SK-N-SH (cell line): ENCODE measurements at regions not wholly inside any gene's neighbourhood (a gene's known extent, or its start where the extent isn't known, plus 50 kb on each side); places are given as distances from the start of the nearest gene placed in this dataset.

Experiments
- CTCF ChIA-PET: fragments of 300-600, 350-600 bp; formaldehyde crosslinking; extraction: SDS; loops from one replicate; lab custom pipeline; 2021; lab: Yijun Ruan, JAX
- POLR2A ChIA-PET: fragments of 350-600 bp; sonication (Branson Sonifier 250); formaldehyde crosslinking; extraction: SDS; loops from one replicate; lab custom pipeline; 2020; ENCODE audit warnings: antibody characterized with exemption, inconsistent platforms; lab: Yijun Ruan, JAX
- DNase-seq: peaks from one replicate; pipeline ENCODE4 v3.0.0; 2012
- H2AFZ ChIP-seq: fragments of 200-600 bp; sonication (generic); 2 replicates; pipeline ENCODE4 v1.8.1; 2016; ENCODE audit warnings: antibody characterized with exemption, mild to moderate bottlenecking, low read depth
- H3F3A ChIP-seq: fragments of 200-600 bp; sonication (generic); replicated peaks from 2 replicates; pipeline ENCODE3; 2016; ENCODE audit warnings: antibody characterized with exemption, mild to moderate bottlenecking; ENCODE audit not compliant: insufficient read depth
- H3K27ac ChIP-seq, 2 experiments: fragments of 200-500 bp in 1 of 2; fragments of 200-600 bp in 1 of 2; sonication (Bioruptor generic) in 1 of 2; sonication (generic), shearing (Covaris generic) in 1 of 2; 2 replicates each; pipeline versions ENCODE4 v1.5.1 to v1.6.1; 2014 to 2016; ENCODE audit warnings: low read depth in 2 of 2, inconsistent platforms in 1 of 2, low read length in 1 of 2, mild to moderate bottlenecking in 1 of 2, mixed read lengths in 1 of 2
- H3K27me3 ChIP-seq: fragments of 200-600 bp; sonication (generic), shearing (Covaris generic); 2 replicates; pipeline ENCODE4 v1.6.1; 2016; ENCODE audit warnings: mixed run types; ENCODE audit not compliant: insufficient read depth
- H3K36me3 ChIP-seq, 2 experiments: fragments of 200-500 bp in 1 of 2; fragments of 200-600 bp in 1 of 2; sonication (Bioruptor generic) in 1 of 2; sonication (generic) in 1 of 2; replicated peaks in 1 of 2; 2 replicates each; pipeline versions ENCODE3 to v1.5.1; 2014 to 2016; ENCODE audit warnings: low read length in 1 of 2, mild to moderate bottlenecking in 1 of 2; ENCODE audit not compliant: insufficient read depth in 2 of 2, control insufficient read depth in 1 of 2
- H3K4me1 ChIP-seq, 2 experiments: fragments of 200-500 bp in 1 of 2; fragments of 200-600 bp in 1 of 2; sonication (Bioruptor generic) in 1 of 2; sonication (generic), shearing (Covaris generic) in 1 of 2; 2 replicates each; pipeline versions ENCODE4 v1.5.1 to v1.6.1; 2014 to 2016; ENCODE audit warnings: low read depth in 1 of 2, low read length in 1 of 2, mixed run types in 1 of 2; ENCODE audit not compliant: insufficient read depth in 2 of 2, control insufficient read depth in 1 of 2
- H3K4me2 ChIP-seq: fragments of 200-600 bp; sonication (generic), shearing (Covaris generic); 2 replicates; pipeline ENCODE4 v1.6.1; 2017; ENCODE audit warnings: mixed run types
- H3K4me3 ChIP-seq, 2 experiments: fragments of 200-500 bp in 1 of 2; fragments of 200-600 bp in 1 of 2; sonication (Bioruptor generic) in 1 of 2; sonication (generic), shearing (Covaris generic) in 1 of 2; 2 replicates each; pipeline versions ENCODE4 v1.5.1 to v1.8.1; 2014 to 2016; ENCODE audit warnings: low read depth in 2 of 2, inconsistent platforms in 1 of 2, low read length in 1 of 2, mild to moderate bottlenecking in 1 of 2, mixed read lengths in 1 of 2, moderate library complexity in 1 of 2
- H3K79me2 ChIP-seq: fragments of 200-600 bp; sonication (generic); 2 replicates; pipeline ENCODE4 v1.8.1; 2017; ENCODE audit warnings: mild to moderate bottlenecking; ENCODE audit not compliant: insufficient read depth
- H3K9ac ChIP-seq: fragments of 200-600 bp; sonication (generic); 2 replicates; pipeline ENCODE4 v1.6.1; 2017; ENCODE audit warnings: mixed run types
- H3K9me2 ChIP-seq: fragments of 200-600 bp; sonication (generic); 2 replicates; pipeline ENCODE4 v1.6.1; 2017; ENCODE audit warnings: mixed run types
- H3K9me3 ChIP-seq: fragments of 200-600 bp; sonication (generic); 2 replicates; pipeline ENCODE4 v1.6.1; 2017; ENCODE audit warnings: mixed run types, mild to moderate bottlenecking, moderate library complexity
- H4K20me1 ChIP-seq: fragments of 200-600 bp; sonication (generic); 2 replicates; pipeline ENCODE4 v1.6.1; 2017; ENCODE audit warnings: mild to moderate bottlenecking, mixed run types; ENCODE audit not compliant: insufficient read depth
- ELF1 ChIP-seq: IDR thresholded peaks from 2 replicates; pipeline ENCODE4 v1.4.0; 2012
- EP300 ChIP-seq, 2 experiments: IDR thresholded peaks; 2 replicates each; pipeline versions ENCODE4 v1.4.0 to v1.6.1; 2012; ENCODE audit warnings: borderline replicate concordance in 1 of 2, low read depth in 1 of 2, low read length in 1 of 2
- FOSL2 ChIP-seq: IDR thresholded peaks from 2 replicates; pipeline ENCODE4 v1.4.0; 2012; ENCODE audit warnings: low read depth, mild to moderate bottlenecking, moderate library complexity, borderline replicate concordance
- FOXJ3 ChIP-seq: sonication (generic); formaldehyde crosslinking; IDR thresholded peaks from 2 replicates; pipeline ENCODE4 v1.5.1; 2020; ENCODE audit warnings: mild to moderate bottlenecking, missing genetic modification reagents
- FOXM1 ChIP-seq: IDR thresholded peaks from 2 replicates; pipeline ENCODE4 v1.4.0; 2012; ENCODE audit warnings: low read depth, mild to moderate bottlenecking
- GATA2 ChIP-seq: sonication (generic); formaldehyde crosslinking; IDR thresholded peaks from 2 replicates; pipeline ENCODE4 v1.5.0; 2020; ENCODE audit warnings: mild to moderate bottlenecking, missing genetic modification reagents
- IRF3 ChIP-seq: fragments of 150-350 bp; IDR thresholded peaks from 2 replicates; pipeline ENCODE4 v1.6.1; 2016; ENCODE audit warnings: mild to moderate bottlenecking, low read depth, low read length
- MXI1 ChIP-seq: IDR thresholded peaks from 2 replicates; pipeline ENCODE4 v1.6.1; 2012; ENCODE audit warnings: mild to moderate bottlenecking, low read depth, low read length, improper control_type of control experiment
- NRF1 ChIP-seq: IDR thresholded peaks from 2 replicates; pipeline ENCODE4 v1.6.1; 2012; ENCODE audit warnings: low read depth, mild to moderate bottlenecking, low read length
- RCOR1 ChIP-seq: fragments of 150-350 bp; IDR thresholded peaks from 2 replicates; pipeline ENCODE4 v1.6.1; 2017; ENCODE audit warnings: antibody characterized with exemption, low read length
- RFX5 ChIP-seq: IDR thresholded peaks from 2 replicates; pipeline ENCODE4 v1.6.1; 2012; ENCODE audit warnings: mild to moderate bottlenecking, improper control_type of control experiment, low read length
- TAF1 ChIP-seq: IDR thresholded peaks from 2 replicates; pipeline ENCODE4 v1.6.1; 2012; ENCODE audit warnings: low read depth, mild to moderate bottlenecking, low read length, moderate library complexity, borderline replicate concordance
- TCF12 ChIP-seq: IDR thresholded peaks from 2 replicates; pipeline ENCODE4 v1.4.0; 2012
- TEAD4 ChIP-seq: IDR thresholded peaks from 2 replicates; pipeline ENCODE4 v1.4.0; 2012; ENCODE audit warnings: mild to moderate bottlenecking, borderline replicate concordance; ENCODE audit not compliant: insufficient read depth
- WGBS: methylation state at CpG from one replicate; pipeline ENCODE4 v1.1.6; 2017; ENCODE audit warnings: low lambda C conversion rate; 5-methylcytosine and 5-hydroxymethylcytosine counted together
- TF ChIP-seq, protein P1 (sequence below): IDR thresholded peaks from 2 replicates; pipeline ENCODE4 v1.6.1; 2012; ENCODE audit warnings: mild to moderate bottlenecking, low read depth, low read length, moderate library complexity
- TF ChIP-seq, protein P2 (sequence below): IDR thresholded peaks from 2 replicates; pipeline ENCODE4 v1.4.0; 2012; ENCODE audit warnings: low read depth, borderline replicate concordance

DNA sequence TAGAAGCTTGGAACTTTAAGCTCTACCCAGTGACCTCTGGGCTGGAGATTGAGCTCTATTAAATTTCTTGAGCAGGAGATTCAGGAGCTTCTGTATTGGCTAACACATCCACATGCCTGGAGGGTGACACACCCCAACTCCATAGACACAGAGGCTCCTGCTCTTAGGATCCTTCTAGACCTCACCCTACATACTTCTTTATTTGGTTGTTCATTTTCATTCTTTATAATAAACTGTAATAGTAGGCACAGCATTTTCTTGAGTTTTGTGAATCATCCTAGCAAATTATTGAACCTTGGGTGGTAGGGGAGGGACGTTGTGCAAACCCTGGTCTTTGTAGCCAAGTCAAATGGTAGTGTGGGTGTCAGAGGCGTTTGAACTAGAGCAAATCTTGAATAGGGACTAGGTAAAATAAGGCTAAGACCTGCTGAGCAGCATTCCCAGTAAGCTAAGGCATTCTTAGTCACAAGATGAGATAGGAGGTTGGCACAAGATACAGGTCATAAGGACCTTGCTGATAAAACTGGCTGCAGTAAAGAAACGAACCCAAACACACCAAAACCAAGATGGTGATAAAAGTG lies 323.8 kb upstream of the GALNT5 start:
- no peak overlapping the region for H2AFZ ChIP-seq
- WGBS: 0% methylated on average over 3 of the region's 3 CpGs
- H3F3A ChIP-seq: no peaks in the 10 kb centered on the region
- DNase-seq: no peak
- H3K4me2 ChIP-seq: no peak overlapping the region
- CTCF ChIA-PET: interaction anchor here (0.6 kb wide), 1 partner anchor 1050 kb away, joined by 3 read pairs; no protein-coding TSS in a partner anchor
- H3K27me3 ChIP-seq: no peaks in the 10 kb centered on the region
- H3K9ac ChIP-seq: no peak overlapping the region
- H3K4me1 ChIP-seq: no peaks in the 10 kb centered on the region
- no peaks in the 10 kb centered on the region for H3K9me3 ChIP-seq
- no peaks in the 10 kb centered on the region for H3K36me3 ChIP-seq
- H3K9me2 ChIP-seq: no peaks in the 10 kb centered on the region
- no peaks in the 10 kb centered on the region for H4K20me1 ChIP-seq
- no peak overlapping the region for H3K27ac ChIP-seq
- TF ChIP-seq FOXJ3 (no peak), FOSL2 (no peak)
- TF ChIP-seq, all 33 proteins: peak for 0
- H3K4me3 ChIP-seq: no peak overlapping the region
- POLR2A ChIA-PET: no interaction called here
- no peaks in the 10 kb centered on the region for H3K79me2 ChIP-seq

DNA sequence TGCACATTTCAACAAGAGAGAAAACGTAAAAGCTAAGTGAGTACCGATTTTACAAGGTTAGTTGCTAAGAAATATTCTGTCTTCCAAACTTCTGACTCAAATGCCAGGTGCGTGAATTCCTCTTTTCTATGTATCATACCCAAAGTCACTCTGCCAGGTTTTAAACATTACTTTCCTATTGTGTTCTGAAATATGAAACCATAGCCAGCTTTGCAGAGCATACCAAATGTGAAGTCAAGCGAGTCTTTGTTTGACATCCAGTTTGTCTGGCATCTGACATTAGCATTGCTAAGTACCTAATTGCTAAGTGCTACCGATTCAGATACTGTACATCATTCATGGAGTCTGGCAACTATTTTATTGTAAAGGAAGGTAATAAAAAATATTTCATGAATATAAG lies 321.9 kb upstream of the GALNT5 start:
- no peaks in the 10 kb centered on the region for H3F3A ChIP-seq
- H3K27ac ChIP-seq: no peak overlapping the region
- DNase-seq: no peak
- H3K4me1 ChIP-seq: no peaks in the 10 kb centered on the region
- H3K36me3 ChIP-seq: no peaks in the 10 kb centered on the region
- POLR2A ChIA-PET: no interaction called here
- 13% methylated on average over 5 of the region's 5 CpGs for WGBS
- no peaks in the 10 kb centered on the region for H3K9me2 ChIP-seq
- no peaks in the 10 kb centered on the region for H3K9me3 ChIP-seq
- H3K9ac ChIP-seq: no peak overlapping the region
- H3K27me3 ChIP-seq: no peaks in the 10 kb centered on the region
- no peak for TF ChIP-seq FOXM1
- 0 out of 2 replicates have a peak, but pooled peaks have one; percentile 15 for TF ChIP-seq TCF12
- H3K4me3 ChIP-seq: no peak overlapping the region
- H2AFZ ChIP-seq: no peak overlapping the region
- no peak overlapping the region for H3K4me2 ChIP-seq
- H3K79me2 ChIP-seq: no peaks in the 10 kb centered on the region
- CTCF ChIA-PET: no interaction called here
- H4K20me1 ChIP-seq: no peaks in the 10 kb centered on the region

GRCh38 chr2:156937430-156937829 lies 320.1 kb upstream of the GALNT5 start:
- H3K9ac ChIP-seq: no peak overlapping the region
- WGBS: 27% methylated on average over 1 of the region's 1 CpG
- H3K4me1 ChIP-seq: no peaks in the 10 kb centered on the region
- H3K4me3 ChIP-seq: no peak overlapping the region
- no peak for DNase-seq
- H3K4me2 ChIP-seq: no peak overlapping the region
- H3K27me3 ChIP-seq: no peaks in the 10 kb centered on the region
- no peaks in the 10 kb centered on the region for H4K20me1 ChIP-seq
- no peaks in the 10 kb centered on the region for H3K79me2 ChIP-seq
- H3K9me3 ChIP-seq: no peaks in the 10 kb centered on the region
- no peak overlapping the region for H3K27ac ChIP-seq
- H3F3A ChIP-seq: no peaks in the 10 kb centered on the region
- H3K36me3 ChIP-seq: no peaks in the 10 kb centered on the region
- H2AFZ ChIP-seq: no peak overlapping the region
- POLR2A ChIA-PET: no interaction called here
- TF ChIP-seq FOXJ3 (no peak), TAF1 (no peak), EP300 (IDR thresholded peaks at IDR 0.05; ENCODE audit: borderline replicate concordance in 1 of 2, low read depth in 1 of 2, low read length in 1 of 2) (no peak), GATA2 (no peak), TEAD4 (no peak), ELF1 (no peak), NRF1 (no peak), RFX5 (no peak), FOSL2 (no peak), MXI1 (no peak), IRF3 (no peak), RCOR1 (no peak)
- TF ChIP-seq, protein P1, sequence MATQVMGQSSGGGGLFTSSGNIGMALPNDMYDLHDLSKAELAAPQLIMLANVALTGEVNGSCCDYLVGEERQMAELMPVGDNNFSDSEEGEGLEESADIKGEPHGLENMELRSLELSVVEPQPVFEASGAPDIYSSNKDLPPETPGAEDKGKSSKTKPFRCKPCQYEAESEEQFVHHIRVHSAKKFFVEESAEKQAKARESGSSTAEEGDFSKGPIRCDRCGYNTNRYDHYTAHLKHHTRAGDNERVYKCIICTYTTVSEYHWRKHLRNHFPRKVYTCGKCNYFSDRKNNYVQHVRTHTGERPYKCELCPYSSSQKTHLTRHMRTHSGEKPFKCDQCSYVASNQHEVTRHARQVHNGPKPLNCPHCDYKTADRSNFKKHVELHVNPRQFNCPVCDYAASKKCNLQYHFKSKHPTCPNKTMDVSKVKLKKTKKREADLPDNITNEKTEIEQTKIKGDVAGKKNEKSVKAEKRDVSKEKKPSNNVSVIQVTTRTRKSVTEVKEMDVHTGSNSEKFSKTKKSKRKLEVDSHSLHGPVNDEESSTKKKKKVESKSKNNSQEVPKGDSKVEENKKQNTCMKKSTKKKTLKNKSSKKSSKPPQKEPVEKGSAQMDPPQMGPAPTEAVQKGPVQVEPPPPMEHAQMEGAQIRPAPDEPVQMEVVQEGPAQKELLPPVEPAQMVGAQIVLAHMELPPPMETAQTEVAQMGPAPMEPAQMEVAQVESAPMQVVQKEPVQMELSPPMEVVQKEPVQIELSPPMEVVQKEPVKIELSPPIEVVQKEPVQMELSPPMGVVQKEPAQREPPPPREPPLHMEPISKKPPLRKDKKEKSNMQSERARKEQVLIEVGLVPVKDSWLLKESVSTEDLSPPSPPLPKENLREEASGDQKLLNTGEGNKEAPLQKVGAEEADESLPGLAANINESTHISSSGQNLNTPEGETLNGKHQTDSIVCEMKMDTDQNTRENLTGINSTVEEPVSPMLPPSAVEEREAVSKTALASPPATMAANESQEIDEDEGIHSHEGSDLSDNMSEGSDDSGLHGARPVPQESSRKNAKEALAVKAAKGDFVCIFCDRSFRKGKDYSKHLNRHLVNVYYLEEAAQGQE: no peak
- TF ChIP-seq, protein P2, sequence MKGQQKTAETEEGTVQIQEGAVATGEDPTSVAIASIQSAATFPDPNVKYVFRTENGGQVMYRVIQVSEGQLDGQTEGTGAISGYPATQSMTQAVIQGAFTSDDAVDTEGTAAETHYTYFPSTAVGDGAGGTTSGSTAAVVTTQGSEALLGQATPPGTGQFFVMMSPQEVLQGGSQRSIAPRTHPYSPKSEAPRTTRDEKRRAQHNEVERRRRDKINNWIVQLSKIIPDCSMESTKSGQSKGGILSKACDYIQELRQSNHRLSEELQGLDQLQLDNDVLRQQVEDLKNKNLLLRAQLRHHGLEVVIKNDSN: no peak
- TF ChIP-seq, all 33 proteins: peak for 0
- CTCF ChIA-PET: no interaction called here
- H3K9me2 ChIP-seq: no peaks in the 10 kb centered on the region
